ENCODE measurements at regions not wholly inside any gene's neighbourhood (a gene's known extent, or its start where the extent isn't known, plus 50 kb on each side); places are given as distances from the start of the nearest gene placed in this dataset.

- TF ChIP-seq CTCF (IDR thresholded peaks at IDR 0.05), result no peak
- no peak for TF ChIP-seq POLR2AphosphoS5 (IDR thresholded peaks at IDR 0.05)
- no peak for TF ChIP-seq POLR2A (IDR thresholded peaks at IDR 0.05)
- no peak for TF ChIP-seq EP300 (IDR thresholded peaks at IDR 0.05)
Observed at GRCh38 chr14:30499358-30499757, 59.6 kb upstream of the G2E3 start.

All from stomach (tissue), 4 donors.